WTC11 (cell line): ENCODE measurements at regions not wholly inside any gene's neighbourhood (a gene's known extent, or its start where the extent isn't known, plus 50 kb on each side); places are given as distances from the start of the nearest gene placed in this dataset.

ENCODE experiments used
- ATAC-seq: fragments of 200-7000 bp; cut with Tn5 transposase; 2 replicates; pipeline ENCODE4 v1.10.0; 2021; ENCODE audit warnings: mild to moderate bottlenecking, moderate library complexity
- CTCF ChIA-PET: fragments of 300-600 bp; sonication (Branson Sonifier 250); formaldehyde crosslinking; loops from one replicate; lab custom pipeline; 2021; ENCODE audit warnings: antibody characterized with exemption; lab: Charles Lee
- POLR2A ChIA-PET: fragments of 350-600 bp; sonication (Branson Sonifier 250); formaldehyde crosslinking; loops from one replicate; lab custom pipeline; 2021; ENCODE audit warnings: antibody characterized with exemption; lab: Charles Lee
- DNase-seq: peaks from one replicate; pipeline ENCODE4 v3.0.0; 2021; ENCODE audit warnings: low spot score
- H3K27ac Mint-ChIP-seq: 2 replicates; pipeline ENCODE4 v1.8.0; 2021; ENCODE audit warnings: mixed read lengths
- H3K27me3 Mint-ChIP-seq: 2 replicates; pipeline ENCODE4 v1.8.0; 2021; ENCODE audit warnings: low read depth, mild to moderate bottlenecking, moderate library complexity, mixed read lengths
- H3K36me3 Mint-ChIP-seq: 2 replicates; pipeline ENCODE4 v1.8.0; 2021; ENCODE audit warnings: mixed read lengths
- H3K4me1 Mint-ChIP-seq: 2 replicates; pipeline ENCODE4 v1.8.0; 2022; ENCODE audit warnings: mixed read lengths
- H3K4me3 Mint-ChIP-seq: 2 replicates; pipeline ENCODE4 v1.8.0; 2021; ENCODE audit warnings: mild to moderate bottlenecking, moderate library complexity, mixed read lengths
- H3K9me3 Mint-ChIP-seq: 2 replicates; pipeline ENCODE4 v1.8.0; 2021; ENCODE audit warnings: mixed read lengths
- AFF4 ChIP-seq: sonication (generic); formaldehyde crosslinking; IDR thresholded peaks from 2 replicates; pipeline ENCODE4 v1.8.1; 2023; ENCODE audit warnings: mild to moderate bottlenecking, missing genetic modification reagents, borderline replicate concordance
- ATF1 ChIP-seq: sonication (generic); formaldehyde crosslinking; IDR thresholded peaks from 2 replicates; pipeline ENCODE4 v1.8.1; 2023; ENCODE audit warnings: mild to moderate bottlenecking, moderate library complexity, missing genetic modification reagents
- ATF2 ChIP-seq: sonication (generic); formaldehyde crosslinking; IDR thresholded peaks from 2 replicates; pipeline ENCODE4 v1.8.1; 2022; ENCODE audit warnings: low read depth, missing genetic modification reagents, borderline replicate concordance
- CREM ChIP-seq: sonication (generic); formaldehyde crosslinking; IDR thresholded peaks from 2 replicates; pipeline ENCODE4 v1.8.1; 2022; ENCODE audit warnings: mild to moderate bottlenecking, missing genetic modification reagents, moderate library complexity
- ETV6 ChIP-seq: sonication (generic); formaldehyde crosslinking; IDR thresholded peaks from 2 replicates; pipeline ENCODE4 v1.8.1; 2022; ENCODE audit warnings: mild to moderate bottlenecking, missing genetic modification reagents
- FOXP4 ChIP-seq: sonication (generic); formaldehyde crosslinking; IDR thresholded peaks from 2 replicates; pipeline ENCODE4 v1.8.0; 2022; ENCODE audit warnings: mild to moderate bottlenecking, missing genetic modification reagents
- JAZF1 ChIP-seq: fragments of 250-450 bp; sonication (Bioruptor Pico); IDR thresholded peaks from 2 replicates; pipeline ENCODE4 v1.9.0; 2021; ENCODE audit warnings: moderate library complexity, mild to moderate bottlenecking, inconsistent platforms
- KAT7 ChIP-seq: sonication (generic); formaldehyde crosslinking; IDR thresholded peaks from 2 replicates; pipeline ENCODE4 v1.8.1; 2023; ENCODE audit warnings: missing genetic modification reagents, mild to moderate bottlenecking, borderline replicate concordance
- MLX ChIP-seq: sonication (generic); formaldehyde crosslinking; IDR thresholded peaks from 2 replicates; pipeline ENCODE4 v1.8.1; 2023; ENCODE audit warnings: mild to moderate bottlenecking, missing genetic modification reagents, moderate library complexity
- MYBL2 ChIP-seq: sonication (generic); formaldehyde crosslinking; IDR thresholded peaks from 2 replicates; pipeline ENCODE4 v1.8.1; 2023; ENCODE audit warnings: mild to moderate bottlenecking, moderate library complexity, missing genetic modification reagents
- PRDM15 ChIP-seq: sonication (generic); formaldehyde crosslinking; IDR thresholded peaks from 2 replicates; pipeline ENCODE4 v1.8.0; 2022; ENCODE audit warnings: missing genetic modification reagents
- SMAD4 ChIP-seq: sonication (generic); formaldehyde crosslinking; IDR thresholded peaks from 2 replicates; pipeline ENCODE4 v1.8.0; 2022; ENCODE audit warnings: mild to moderate bottlenecking, missing genetic modification reagents
- SP1 ChIP-seq: sonication (generic); formaldehyde crosslinking; conservative IDR thresholded peaks from 2 replicates; pipeline ENCODE4 v1.8.1; 2022; ENCODE audit warnings: missing genetic modification reagents
- TCF7 ChIP-seq: sonication (generic); formaldehyde crosslinking; IDR thresholded peaks from 2 replicates; pipeline ENCODE4 v1.8.0; 2022; ENCODE audit warnings: mild to moderate bottlenecking, low read depth, missing genetic modification reagents, moderate library complexity
- TEAD1 ChIP-seq: sonication (generic); formaldehyde crosslinking; IDR thresholded peaks from 2 replicates; pipeline ENCODE4 v1.8.0; 2022; ENCODE audit warnings: mild to moderate bottlenecking, missing genetic modification reagents
- ZNF219 ChIP-seq: sonication (generic); formaldehyde crosslinking; IDR thresholded peaks from 2 replicates; pipeline ENCODE4 v1.8.0; 2023; ENCODE audit warnings: missing genetic modification reagents, mild to moderate bottlenecking, borderline replicate concordance

GRCh38 chr1:112272101-112272772, 123.8 kb upstream of the CTTNBP2NL start:
- Mint-ChIP-seq H3K4me1 (no peaks in the 10 kb centered on the region), H3K27ac (no peak overlapping the region), H3K4me3 (no peak overlapping the region), H3K36me3 (peaks cover 13% of the 10 kb centered on the region), H3K27me3 (peaks cover 24% of the 10 kb centered on the region), H3K9me3 (peaks cover 46% of the 10 kb centered on the region)
- ChIA-PET CTCF (no interaction called here), POLR2A (no interaction called here)
- no peak for DNase-seq
- no peak for ATAC-seq
- TF ChIP-seq TEAD1 (no peak), ETV6 (no peak), MYBL2 (CRISPR knock-in tag) (no peak), SP1 (CRISPR knock-in tag) (no peak), CREM (CRISPR knock-in tag) (no peak), MLX (CRISPR knock-in tag) (no peak), AFF4 (CRISPR knock-in tag) (no peak), TCF7 (no peak), SMAD4 (no peak), ZNF219 (CRISPR knock-in tag) (no peak), PRDM15 (CRISPR knock-in tag) (no peak), KAT7 (CRISPR knock-in tag) (no peak), ATF2 (CRISPR knock-in tag) (no peak), ATF1 (CRISPR knock-in tag) (no peak), FOXP4 (CRISPR knock-in tag) (no peak), JAZF1 (CRISPR knock-in tag) (no peak)
